HepG2 (cell line): ENCODE measurements at regions not wholly inside any gene's neighbourhood (a gene's known extent, or its start where the extent isn't known, plus 50 kb on each side); places are given as distances from the start of the nearest gene placed in this dataset.
A peak's percentile ranks its signal among the peaks of the same experiment; 100 is the strongest.

ENCODE experiments used
- MAFF ChIP-seq: IDR thresholded peaks from 2 replicates; pipeline ENCODE4 v1.6.1; 2011; ENCODE audit warnings: low read depth, low read length, improper control_type of control experiment
- SOX13 ChIP-seq, 3 experiments: fragments of 450-650 bp in 1 of 3; sonication (generic) in 1 of 3; formaldehyde crosslinking in 1 of 3; IDR thresholded peaks in 2 of 3; conservative IDR thresholded peaks in 1 of 3; 2 replicates each; pipeline versions ENCODE4 v1.5.0 to v1.6.1; 2016 to 2020; ENCODE audit warnings: antibody characterized with exemption in 1 of 3, mild to moderate bottlenecking in 1 of 3, missing compliant biosample characterization in 1 of 3, missing genetic modification reagents in 1 of 3, moderate library complexity in 1 of 3
- SPEN ChIP-seq: sonication (generic); formaldehyde crosslinking; IDR thresholded peaks from 2 replicates; pipeline ENCODE4 v1.5.1; 2020; ENCODE audit warnings: low read depth, mild to moderate bottlenecking, missing genetic modification reagents
- TAF1 ChIP-seq: sonication (generic); formaldehyde crosslinking; IDR thresholded peaks from 2 replicates; pipeline ENCODE4 v1.4.0; 2020; ENCODE audit warnings: missing genetic modification reagents
- ZNF781 ChIP-seq: sonication (generic); formaldehyde crosslinking; IDR thresholded peaks from 2 replicates; pipeline ENCODE4 v1.5.1; 2020; ENCODE audit warnings: borderline replicate concordance, mild to moderate bottlenecking, missing genetic modification reagents; ENCODE audit errors: not compliant biosample characterization

DNA sequence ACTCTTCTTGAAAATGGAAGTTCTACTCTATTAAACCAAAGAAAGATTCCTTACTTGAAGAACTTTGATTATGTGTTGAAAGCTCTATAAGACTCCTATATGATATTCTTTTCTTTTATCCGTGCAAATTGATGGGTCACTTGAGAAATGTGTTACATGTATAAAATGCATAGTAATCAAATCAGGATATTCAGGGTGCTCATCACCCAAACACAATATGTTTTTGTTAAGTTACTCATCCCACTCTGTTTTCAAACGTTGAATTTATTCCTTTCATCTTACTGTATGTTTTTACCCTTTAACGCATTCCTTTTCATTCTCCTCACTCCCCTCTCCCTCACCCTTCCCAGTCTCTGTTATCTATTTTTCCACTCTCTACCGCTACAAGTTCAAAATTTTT lies 305.5 kb upstream of the KYNU start:
- TF ChIP-seq SPEN (CRISPR knock-in tag) (no peak), MAFF (peak; percentile 46; the same call in 1 of the 2 replicates), ZNF781 (no peak), TAF1 (CRISPR knock-in tag) (no peak), SOX13 (IDR thresholded peaks at IDR 0.05) (no peak), SOX13 (CRISPR knock-in tag; conservative IDR thresholded peaks at IDR 0.05 in 1 of 2, IDR thresholded peaks at IDR 0.05 in 1 of 2) (no peak)
